ENCODE measurements at regions not wholly inside any gene's neighbourhood (a gene's known extent, or its start where the extent isn't known, plus 50 kb on each side); places are given as distances from the start of the nearest gene placed in this dataset.

GRCh38 chr4:145340071-145340675 lies 141.5 kb upstream of the SMAD1 start:
- H3K27me3 Mint-ChIP-seq (ENCODE audit: unreplicated experiment) = no peaks in the 10 kb centered on the region
- CTCF ChIA-PET = no interaction called here
- TF ChIP-seq CTCF (IDR thresholded peaks at IDR 0.05; ENCODE audit: unreplicated experiment) = no peak
- BruUV-seq (replicated peaks) = no TSS peak
- no peak for DNase-seq
- no peaks in the 10 kb centered on the region for H3K4me1 Mint-ChIP-seq (ENCODE audit: low read depth, unreplicated experiment)
- no peaks in the 10 kb centered on the region for H3K36me3 Mint-ChIP-seq (ENCODE audit: insufficient read depth, unreplicated experiment)
- H3K4me3 Mint-ChIP-seq (ENCODE audit: low read depth, unreplicated experiment) = no peak overlapping the region
- intact Hi-C loops (cut with micrococcal nuclease; ENCODE audit: unreplicated experiment) = no loop called here
- no peaks in the 10 kb centered on the region for H3K9me3 Mint-ChIP-seq (ENCODE audit: low read depth, unreplicated experiment)
- no peak overlapping the region for H3K27ac Mint-ChIP-seq (ENCODE audit: unreplicated experiment)

GRCh38 chr4:145339075-145339725 lies 142.5 kb upstream of the SMAD1 start:
- Mint-ChIP-seq H3K4me3 (ENCODE audit: low read depth, unreplicated experiment) (no peak overlapping the region), H3K36me3 (ENCODE audit: insufficient read depth, unreplicated experiment) (no peaks in the 10 kb centered on the region), H3K27ac (ENCODE audit: unreplicated experiment) (no peak overlapping the region), H3K27me3 (ENCODE audit: unreplicated experiment) (no peaks in the 10 kb centered on the region), H3K4me1 (ENCODE audit: low read depth, unreplicated experiment) (no peaks in the 10 kb centered on the region), H3K9me3 (ENCODE audit: low read depth, unreplicated experiment) (no peaks in the 10 kb centered on the region)
- TF ChIP-seq CTCF (IDR thresholded peaks at IDR 0.05; ENCODE audit: unreplicated experiment) = no peak
- intact Hi-C loops (cut with micrococcal nuclease; ENCODE audit: unreplicated experiment) = no loop called here
- no TSS peak for BruUV-seq (replicated peaks)
- CTCF ChIA-PET = no interaction called here
- DNase-seq = no peak

- no peak for DNase-seq
- H3K4me3 Mint-ChIP-seq (ENCODE audit: low read depth, unreplicated experiment) = no peak overlapping the region
- intact Hi-C loops (cut with micrococcal nuclease; ENCODE audit: unreplicated experiment) = no loop called here
- no TSS peak for BruUV-seq (replicated peaks)
- H3K36me3 Mint-ChIP-seq (ENCODE audit: insufficient read depth, unreplicated experiment) = no peaks in the 10 kb centered on the region
- no peaks in the 10 kb centered on the region for H3K27me3 Mint-ChIP-seq (ENCODE audit: unreplicated experiment)
- CTCF ChIA-PET = no interaction called here
- no peaks in the 10 kb centered on the region for H3K4me1 Mint-ChIP-seq (ENCODE audit: low read depth, unreplicated experiment)
- no peak overlapping the region for H3K27ac Mint-ChIP-seq (ENCODE audit: unreplicated experiment)
- H3K9me3 Mint-ChIP-seq (ENCODE audit: low read depth, unreplicated experiment) = no peaks in the 10 kb centered on the region
- TF ChIP-seq CTCF (IDR thresholded peaks at IDR 0.05; ENCODE audit: unreplicated experiment) = no peak
These were observed 143.1 kb upstream of the SMAD1 start for GRCh38 chr4:145338568-145338967.

GRCh38 chr4:145337391-145337790 lies 144.3 kb upstream of the SMAD1 start:
- no peak overlapping the region for H3K4me3 Mint-ChIP-seq (ENCODE audit: low read depth, unreplicated experiment)
- no peak for TF ChIP-seq CTCF (IDR thresholded peaks at IDR 0.05; ENCODE audit: unreplicated experiment)
- no peaks in the 10 kb centered on the region for H3K36me3 Mint-ChIP-seq (ENCODE audit: insufficient read depth, unreplicated experiment)

More at GRCh38 chr4:145337391-145337790, 144.3 kb upstream of the SMAD1 start:
- intact Hi-C loops (cut with micrococcal nuclease; ENCODE audit: unreplicated experiment) = no loop called here
- Mint-ChIP-seq H3K4me1 (ENCODE audit: low read depth, unreplicated experiment) (no peaks in the 10 kb centered on the region), H3K27me3 (ENCODE audit: unreplicated experiment) (no peaks in the 10 kb centered on the region), H3K9me3 (ENCODE audit: low read depth, unreplicated experiment) (no peaks in the 10 kb centered on the region), H3K27ac (ENCODE audit: unreplicated experiment) (no peak overlapping the region)
- CTCF ChIA-PET = no interaction called here
- no TSS peak for BruUV-seq (replicated peaks)
- no peak for DNase-seq
